ENCODE measurements at regions not wholly inside any gene's neighbourhood (a gene's known extent, or its start where the extent isn't known, plus 50 kb on each side); places are given as distances from the start of the nearest gene placed in this dataset.
A peak's percentile ranks its signal among the peaks of the same experiment; 100 is the strongest.

DNA sequence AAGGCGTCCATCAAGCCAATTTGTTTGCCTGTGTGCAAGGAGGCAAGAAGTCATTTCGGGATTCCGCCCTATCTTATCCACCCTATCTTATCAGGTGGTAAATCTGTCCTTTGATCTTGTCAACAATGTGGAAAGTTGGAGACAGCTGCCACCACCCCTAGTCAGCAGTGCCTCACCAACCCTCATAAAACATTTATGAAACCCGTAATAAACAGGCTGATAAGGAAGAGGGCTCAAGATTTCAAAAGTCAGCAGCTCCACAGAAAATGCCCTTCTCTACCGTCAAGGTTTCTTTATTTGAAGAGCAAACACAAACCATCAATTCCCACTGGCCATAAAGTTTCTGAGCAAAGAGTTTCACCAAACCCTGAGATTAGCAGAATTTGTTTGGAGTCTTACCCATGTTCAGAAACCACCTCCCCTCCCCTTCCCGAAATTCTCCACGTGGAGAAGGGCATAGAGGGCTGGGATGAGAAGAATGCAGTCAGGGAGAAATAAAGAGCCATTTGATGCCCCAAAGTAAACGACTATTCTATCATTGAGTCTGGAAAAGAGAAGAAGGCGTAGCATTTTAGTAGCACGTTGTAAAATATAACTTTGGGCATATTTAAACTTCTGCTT is 196.0 kb upstream of the GPR12 start:
- H3K27me3 ChIP-seq (ENCODE audit: insufficient read depth, low read length), result peaks cover 13% of the 10 kb centered on the region
- ChIA-PET RAD21 (ENCODE audit: low non-redundant PET in 1 of 2, low total read pairs in 2 of 2, uncharacterized antibody in 2 of 2, unreplicated experiment in 2 of 2) (no interaction called here), POLR2A (no interaction called here), CTCF (no interaction called here)
- no peak overlapping the region for H3K9ac ChIP-seq (ENCODE audit: low read length)
- no peak overlapping the region for H3K27ac ChIP-seq (ENCODE audit: low read depth, low read length)
- H3K36me3 ChIP-seq (ENCODE audit: control insufficient read depth in 1 of 2, insufficient read depth in 2 of 2, low read length in 2 of 2), result no peaks in the 10 kb centered on the region
- no peaks in the 10 kb centered on the region for H4K20me1 ChIP-seq (ENCODE audit: insufficient read depth)
- H3K79me2 ChIP-seq (ENCODE audit: insufficient read depth, low read length), result no peaks in the 10 kb centered on the region
- H3K4me1 ChIP-seq (ENCODE audit: control insufficient read depth in 1 of 2, insufficient read depth in 2 of 2, low read length in 2 of 2), result no peaks in the 10 kb centered on the region
- no peak overlapping the region for H3K4me2 ChIP-seq (ENCODE audit: low read length)
- no peak overlapping the region for H2AFZ ChIP-seq (ENCODE audit: low read depth, low read length, poor library complexity, severe bottlenecking)
- no peaks in the 10 kb centered on the region for H3K9me3 ChIP-seq (ENCODE audit: control insufficient read depth in 1 of 2, insufficient read depth in 1 of 2, low read depth in 1 of 2, low read length in 2 of 2)
- BruUV-seq (replicated peaks), result no TSS peak
- DNase-seq (ENCODE audit: low read depth, low spot score) (no peak), ATAC-seq (no peak)
- no peak overlapping the region for H3K4me3 ChIP-seq (replicated peaks in 1 of 2; ENCODE audit: low read depth in 1 of 2, low read length in 2 of 2)
- TF ChIP-seq, protein P1, sequence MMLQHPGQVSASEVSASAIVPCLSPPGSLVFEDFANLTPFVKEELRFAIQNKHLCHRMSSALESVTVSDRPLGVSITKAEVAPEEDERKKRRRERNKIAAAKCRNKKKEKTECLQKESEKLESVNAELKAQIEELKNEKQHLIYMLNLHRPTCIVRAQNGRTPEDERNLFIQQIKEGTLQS (IDR thresholded peaks at IDR 0.05), result no peak
- TF ChIP-seq TCF7L2 (IDR thresholded peaks at IDR 0.05; ENCODE audit: borderline replicate concordance, extremely low read depth, insufficient read depth, insufficient read length), result peak; percentile 41
- no peaks in the 10 kb centered on the region for H3K9me2 ChIP-seq (ENCODE audit: insufficient read depth)
- intact Hi-C loops (cut with micrococcal nuclease), result no loop called here

DNA sequence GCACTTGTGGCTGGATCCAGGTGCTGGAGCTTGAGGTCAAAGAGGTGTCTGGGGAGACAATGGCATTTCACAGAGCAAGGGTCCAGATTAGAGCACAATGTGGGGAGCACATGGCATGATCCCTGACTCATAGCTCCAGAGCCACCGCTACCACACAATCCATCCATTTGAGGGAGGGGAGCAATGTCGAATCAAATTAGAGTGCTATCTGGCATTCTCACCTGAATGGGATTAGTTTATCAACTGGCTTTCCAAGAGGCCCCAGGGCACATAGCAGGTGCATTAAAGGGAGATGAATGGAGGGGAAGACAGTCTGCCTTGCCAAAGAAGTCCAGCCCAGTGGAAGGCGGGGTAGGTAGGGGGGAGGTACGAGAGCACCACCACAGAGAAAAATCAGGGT is 194.4 kb upstream of the GPR12 start:
- no peak overlapping the region for H3K9ac ChIP-seq (ENCODE audit: low read length)
- H3K9me3 ChIP-seq (ENCODE audit: control insufficient read depth in 1 of 2, insufficient read depth in 1 of 2, low read depth in 1 of 2, low read length in 2 of 2), result no peaks in the 10 kb centered on the region
- no peaks in the 10 kb centered on the region for H3K4me1 ChIP-seq (ENCODE audit: control insufficient read depth in 1 of 2, insufficient read depth in 2 of 2, low read length in 2 of 2)
- intact Hi-C loops (cut with micrococcal nuclease), result no loop called here
- DNase-seq (ENCODE audit: low read depth, low spot score) (no peak), ATAC-seq (no peak)
- BruUV-seq (replicated peaks), result no TSS peak
- POLR2A ChIA-PET, result no interaction called here
- H3K79me2 ChIP-seq (ENCODE audit: insufficient read depth, low read length), result no peaks in the 10 kb centered on the region
- TF ChIP-seq YY1 (IDR thresholded peaks at IDR 0.05; ENCODE audit: extremely low read depth, insufficient replicate concordance, low read depth, low read length) (no peak), ZFX (IDR thresholded peaks at IDR 0.05) (no peak), FOSL1 (IDR thresholded peaks at IDR 0.05; ENCODE audit: low read depth) (no peak), JUND (IDR thresholded peaks at IDR 0.05) (no peak), POLR2A (IDR thresholded peaks at IDR 0.05; ENCODE audit: borderline replicate concordance, extremely low read depth, insufficient read depth, insufficient read length) (no peak), TCF7L2 (IDR thresholded peaks at IDR 0.05; ENCODE audit: borderline replicate concordance, extremely low read depth, insufficient read depth, insufficient read length) (no peak), CEBPB (IDR thresholded peaks at IDR 0.05; ENCODE audit: low read depth) (no peak), MAX (IDR thresholded peaks at IDR 0.05) (no peak), RAD21 (IDR thresholded peaks at IDR 0.05; ENCODE audit: low read depth) (no peak), EZH2 (IDR thresholded peaks at IDR 0.05) (no peak), SIN3A (IDR thresholded peaks at IDR 0.05; ENCODE audit: low read depth) (no peak), POLR2AphosphoS5 (IDR thresholded peaks at IDR 0.05; ENCODE audit: low read depth, low read length) (no peak), SRF (IDR thresholded peaks at IDR 0.05; ENCODE audit: low read depth) (no peak), EZH2phosphoT487 (IDR thresholded peaks at IDR 0.05; ENCODE audit: borderline replicate concordance) (no peak), ZBTB33 (IDR thresholded peaks at IDR 0.05; ENCODE audit: extremely low read depth, insufficient replicate concordance, low read length) (no peak), ZNF274 (IDR thresholded peaks at IDR 0.05; ENCODE audit: low read depth, low read length) (no peak), EGR1 (IDR thresholded peaks at IDR 0.05; ENCODE audit: low read depth) (no peak)
- no peaks in the 10 kb centered on the region for H3K36me3 ChIP-seq (ENCODE audit: control insufficient read depth in 1 of 2, insufficient read depth in 2 of 2, low read length in 2 of 2)
- no peaks in the 10 kb centered on the region for H3K9me2 ChIP-seq (ENCODE audit: insufficient read depth)
- H3K27ac ChIP-seq (ENCODE audit: low read depth, low read length), result no peak overlapping the region
- no peak overlapping the region for H2AFZ ChIP-seq (ENCODE audit: low read depth, low read length, poor library complexity, severe bottlenecking)
- peaks cover 13% of the 10 kb centered on the region for H3K27me3 ChIP-seq (ENCODE audit: insufficient read depth, low read length)
- H3K4me2 ChIP-seq (ENCODE audit: low read length), result no peak overlapping the region
- no peaks in the 10 kb centered on the region for H4K20me1 ChIP-seq (ENCODE audit: insufficient read depth)
- CTCF ChIA-PET, result interaction anchor here (1.0 to 1.2 kb wide), 2 partner anchors 329 to 407 kb away, joined by 3 to 4 read pairs; no protein-coding TSS in a partner anchor
- H3K4me3 ChIP-seq (replicated peaks in 1 of 2; ENCODE audit: low read depth in 1 of 2, low read length in 2 of 2), result no peak overlapping the region
- RAD21 ChIA-PET (ENCODE audit: low non-redundant PET in 1 of 2, low total read pairs in 2 of 2, uncharacterized antibody in 2 of 2, unreplicated experiment in 2 of 2), result no interaction called here
